Keratinocyte (primary cell): ENCODE measurements at regions not wholly inside any gene's neighbourhood (a gene's known extent, or its start where the extent isn't known, plus 50 kb on each side); places are given as distances from the start of the nearest gene placed in this dataset.

Source experiments
- DNase-seq: peaks from one replicate; pipeline ENCODE4 v3.0.0-alpha.2; 2011; ENCODE audit warnings: low read depth, missing footprints, low spot score
- FAIRE-seq: peaks from 2 replicates; lab custom pipeline; 2011; peaks lifted over from hg19 to GRCh38; lab: Jason Lieb, UNC
- H2AFZ ChIP-seq: 2 replicates; pipeline ENCODE4 v1.6.0; 2012; ENCODE audit warnings: low read length, control low read depth, inconsistent platforms; ENCODE audit not compliant: control insufficient read depth
- H3K27ac ChIP-seq: 2 replicates; pipeline ENCODE4 v1.5.1; 2011; ENCODE audit warnings: low read length; ENCODE audit not compliant: control insufficient read depth, insufficient read depth
- H3K27me3 ChIP-seq: 3 replicates; pipeline ENCODE4 v1.6.0; 2011; ENCODE audit warnings: low read length; ENCODE audit not compliant: control insufficient read depth, insufficient read depth; ENCODE audit errors: extremely low read depth
- H3K36me3 ChIP-seq, 2 experiments: 2 replicates in 1 of 2; 3 replicates in 1 of 2; pipeline ENCODE4 v1.5.1; 2011; ENCODE audit warnings: low read length in 2 of 2, mild to moderate bottlenecking in 1 of 2; ENCODE audit not compliant: control insufficient read depth in 2 of 2, insufficient read depth in 2 of 2; ENCODE audit errors: extremely low read depth in 1 of 2
- H3K4me1 ChIP-seq: 3 replicates; pipeline ENCODE4 v1.5.1; 2011; ENCODE audit warnings: low read length; ENCODE audit not compliant: control insufficient read depth, insufficient read depth; ENCODE audit errors: extremely low read depth
- H3K4me2 ChIP-seq: 3 replicates; pipeline ENCODE4 v1.6.0; 2011; ENCODE audit warnings: low read depth, low read length; ENCODE audit not compliant: control insufficient read depth, insufficient read depth; ENCODE audit errors: extremely low read depth
- H3K4me3 ChIP-seq, 3 experiments: fragments of 200-600 bp in 1 of 3; sonication (generic) in 1 of 3; 2 replicates in 2 of 3; 3 replicates in 1 of 3; pipeline ENCODE4 v1.5.1; 2011 to 2016; ENCODE audit warnings: low read length in 3 of 3, mild to moderate bottlenecking in 3 of 3, control low read depth in 2 of 3, inconsistent platforms in 1 of 3, low read depth in 1 of 3, mixed read lengths in 1 of 3, mixed run types in 1 of 3, moderate library complexity in 1 of 3; ENCODE audit not compliant: control insufficient read depth in 2 of 3, insufficient read depth in 2 of 3; ENCODE audit errors: extremely low read depth in 1 of 3
- H3K79me2 ChIP-seq: 2 replicates; pipeline ENCODE4 v1.6.0; 2012; ENCODE audit warnings: low read length; ENCODE audit not compliant: control insufficient read depth, insufficient read depth
- H3K9ac ChIP-seq: 3 replicates; pipeline ENCODE4 v1.6.0; 2011; ENCODE audit warnings: low read length; ENCODE audit not compliant: control insufficient read depth, insufficient read depth; ENCODE audit errors: extremely low read depth
- H3K9me1 ChIP-seq: 3 replicates; pipeline ENCODE4 v1.6.0; 2011; ENCODE audit warnings: low read length; ENCODE audit not compliant: control insufficient read depth, insufficient read depth; ENCODE audit errors: extremely low read depth
- H3K9me3 ChIP-seq: 2 replicates; pipeline ENCODE4 v1.5.1; 2012; ENCODE audit warnings: low read depth, low read length; ENCODE audit not compliant: control insufficient read depth
- H4K20me1 ChIP-seq: 3 replicates; pipeline ENCODE4 v1.6.0; 2011; ENCODE audit warnings: low read length; ENCODE audit not compliant: control insufficient read depth, insufficient read depth; ENCODE audit errors: extremely low read depth
- CTCF ChIP-seq, 3 experiments: IDR thresholded peaks in 1 of 3; conservative IDR thresholded peaks in 1 of 3; optimal IDR thresholded peaks in 1 of 3; 2 replicates in 2 of 3; 3 replicates in 1 of 3; pipeline versions ENCODE3 to v1.5.1; 2011; ENCODE audit warnings: low read length in 3 of 3, mild to moderate bottlenecking in 3 of 3, moderate library complexity in 2 of 3, control low read depth in 1 of 3, inconsistent platforms in 1 of 3; ENCODE audit not compliant: insufficient read depth in 2 of 3; ENCODE audit errors: extremely low read depth in 1 of 3
- EZH2 ChIP-seq: IDR thresholded peaks from one replicate; pipeline ENCODE4 v1.6.1; 2012; ENCODE audit warnings: inconsistent platforms, mild to moderate bottlenecking, low read length, moderate library complexity
- dilution Hi-C: fragments of 300-500 bp; cut with MboI; formaldehyde crosslinking; loops from one replicate; pipeline ENCODE4 v1.7.0; 2020; ENCODE audit warnings: low sequenced_read_pairs; ENCODE audit not compliant: extremely low pct_ligation_motif_present

DNA sequence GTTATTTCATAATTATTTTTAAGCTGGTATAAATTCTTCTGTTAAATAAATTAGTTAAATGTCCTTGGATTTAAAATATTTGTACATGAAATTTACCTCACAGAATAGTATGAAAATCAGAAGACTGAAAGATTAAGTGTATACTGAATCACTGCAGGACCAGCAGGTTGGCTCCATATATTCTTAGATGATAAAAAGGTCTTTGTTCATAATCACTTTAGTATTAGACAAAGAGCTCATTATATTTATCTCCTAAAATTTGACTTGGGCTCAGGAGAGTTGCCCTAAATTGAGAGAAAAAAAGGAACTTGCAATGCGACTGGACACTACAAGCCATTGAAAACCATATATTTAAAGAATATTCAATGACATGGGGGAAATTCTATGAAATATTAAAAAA lies 766.4 kb upstream of the CITED2 start:
- DNase-seq (no peak), FAIRE-seq (no peak)
- TF ChIP-seq CTCF (optimal IDR thresholded peaks at IDR 0.05 in 1 of 3, IDR thresholded peaks at IDR 0.05 in 1 of 3, conservative IDR thresholded peaks at IDR 0.05 in 1 of 3; ENCODE audit: extremely low read depth in 1 of 3, insufficient read depth in 2 of 3, low read length in 3 of 3) = no peak
- no peak for TF ChIP-seq EZH2
- Histone ChIP-seq H3K9me3 (no peaks in the 10 kb centered on the region), H3K9me1 (no peaks in the 10 kb centered on the region), H3K27me3 (no peaks in the 10 kb centered on the region), H3K4me3 (no peak overlapping the region), H3K36me3 (no peaks in the 10 kb centered on the region), H3K9ac (no peak overlapping the region), H4K20me1 (no peaks in the 10 kb centered on the region), H3K27ac (no peak overlapping the region), H3K4me2 (no peak overlapping the region), H3K79me2 (no peaks in the 10 kb centered on the region), H3K4me1 (no peaks in the 10 kb centered on the region), H2AFZ (no peak overlapping the region)
- dilution Hi-C loops = no loop called here

DNA sequence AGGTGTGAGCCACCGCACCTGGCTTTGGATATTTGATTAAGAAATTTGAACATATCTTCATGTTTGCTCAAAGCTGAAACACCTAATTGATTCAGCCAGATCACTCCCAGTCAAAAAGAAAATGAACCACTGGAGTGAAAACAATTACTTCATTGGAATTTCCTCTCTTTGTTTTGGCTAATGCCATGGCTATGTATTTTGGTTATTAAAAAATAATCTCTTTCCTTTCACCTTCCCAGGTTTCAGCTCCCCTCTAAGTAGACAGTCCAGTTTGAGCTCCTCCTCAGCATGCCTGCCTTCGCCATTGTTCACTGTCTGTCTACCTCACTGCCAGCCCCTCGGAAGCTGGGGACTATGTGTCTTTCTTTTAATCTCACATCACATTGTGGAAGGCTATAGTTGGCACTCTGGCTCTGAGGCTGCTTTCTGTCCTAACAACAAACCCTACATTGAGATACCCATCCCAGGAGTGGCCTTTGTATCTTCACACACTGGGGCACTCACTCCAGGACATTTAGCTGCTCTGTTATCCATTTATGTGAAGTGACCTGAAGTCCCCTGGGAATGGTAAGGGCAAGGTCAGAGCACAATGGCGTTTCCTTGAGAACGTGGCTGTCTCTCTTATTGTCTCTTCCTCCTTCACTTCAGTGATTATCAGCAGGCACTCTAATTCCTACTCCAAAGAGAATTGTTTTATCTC lies 764.0 kb upstream of the CITED2 start:
- no peaks in the 10 kb centered on the region for H3K4me1 ChIP-seq
- FAIRE-seq (no peak), DNase-seq (no peak)
- no peak for TF ChIP-seq CTCF (optimal IDR thresholded peaks at IDR 0.05 in 1 of 3, IDR thresholded peaks at IDR 0.05 in 1 of 3, conservative IDR thresholded peaks at IDR 0.05 in 1 of 3; ENCODE audit: extremely low read depth in 1 of 3, insufficient read depth in 2 of 3, low read length in 3 of 3)
- no peak overlapping the region for H3K4me2 ChIP-seq
- dilution Hi-C loops = no loop called here
- H4K20me1 ChIP-seq = no peaks in the 10 kb centered on the region
- no peak overlapping the region for H3K27ac ChIP-seq
- H2AFZ ChIP-seq = no peak overlapping the region
- H3K9me1 ChIP-seq = no peaks in the 10 kb centered on the region
- no peaks in the 10 kb centered on the region for H3K27me3 ChIP-seq
- H3K9ac ChIP-seq = no peak overlapping the region
- no peak overlapping the region for H3K4me3 ChIP-seq
- H3K9me3 ChIP-seq = no peaks in the 10 kb centered on the region
- no peaks in the 10 kb centered on the region for H3K36me3 ChIP-seq
- H3K79me2 ChIP-seq = no peaks in the 10 kb centered on the region
